NCI-H2227 (cell line): ENCODE measurements at regions not wholly inside any gene's neighbourhood (a gene's known extent, or its start where the extent isn't known, plus 50 kb on each side); places are given as distances from the start of the nearest gene placed in this dataset.
"Not testable (repeated sequence)": the region's sequence is repeated elsewhere in the genome, so short reads cannot be mapped to it uniquely, and the experiment has no call there.

Experiments used
- DNase-seq: peaks from one replicate; lab custom pipeline; 2025; ENCODE audit not compliant: unreplicated experiment; lab: John Stamatoyannopoulos, UW

GRCh38 chr6:134585517-134585873 is 267.6 kb upstream of the SGK1 start:
- peak; percentile 90 for DNase-seq

- no peak for DNase-seq
Measured at GRCh38 chr6:134584847-134585516, 267.1 kb upstream of the SGK1 start.

- peak; percentile 30 for DNase-seq
Measured at GRCh38 chr6:134577998-134578397, 260.1 kb upstream of the SGK1 start.

GRCh38 chr6:134575221-134575620 is 257.3 kb upstream of the SGK1 start:
- no peak for DNase-seq

GRCh38 chr6:134574491-134574890 is 256.6 kb upstream of the SGK1 start:
- no peak for DNase-seq

GRCh38 chr6:134569996-134570395 is 252.1 kb upstream of the SGK1 start:
- not testable (repeated sequence) for DNase-seq

GRCh38 chr6:134564705-134565104 is 246.8 kb upstream of the SGK1 start:
- DNase-seq: no peak

GRCh38 chr6:134560019-134560418 is 242.1 kb upstream of the SGK1 start:
- no peak for DNase-seq

- DNase-seq: no peak
Measured at GRCh38 chr6:134557509-134557908, 239.6 kb upstream of the SGK1 start.

- no peak for DNase-seq
Measured at GRCh38 chr6:134555672-134556071, 237.8 kb upstream of the SGK1 start.

- no peak for DNase-seq
Measured at GRCh38 chr6:134553936-134554335, 236.0 kb upstream of the SGK1 start.

GRCh38 chr6:134551245-134551960 is 233.5 kb upstream of the SGK1 start:
- no peak for DNase-seq

GRCh38 chr6:134550604-134551003 is 232.7 kb upstream of the SGK1 start:
- DNase-seq: no peak

- DNase-seq: no peak
Measured at GRCh38 chr6:134549854-134550253, 231.9 kb upstream of the SGK1 start.

GRCh38 chr6:134546962-134547645 is 229.2 kb upstream of the SGK1 start:
- DNase-seq: no peak

- DNase-seq: no peak
Measured at GRCh38 chr6:134544737-134545136, 226.8 kb upstream of the SGK1 start.

GRCh38 chr6:134543128-134543527 is 225.2 kb upstream of the SGK1 start:
- no peak for DNase-seq

GRCh38 chr6:134541001-134541400 is 223.1 kb upstream of the SGK1 start:
- no peak for DNase-seq

GRCh38 chr6:134539865-134540323 is 222.0 kb upstream of the SGK1 start:
- no peak for DNase-seq

- DNase-seq: not testable (repeated sequence)
Measured at GRCh38 chr6:134537765-134538164, 219.9 kb upstream of the SGK1 start.

- no peak for DNase-seq
Measured at GRCh38 chr6:134537146-134537555, 219.2 kb upstream of the SGK1 start.

- DNase-seq: no peak
Measured at GRCh38 chr6:134535831-134536230, 217.9 kb upstream of the SGK1 start.
